ENCODE measurements at regions not wholly inside any gene's neighbourhood (a gene's known extent, or its start where the extent isn't known, plus 50 kb on each side); places are given as distances from the start of the nearest gene placed in this dataset.
A peak's percentile ranks its signal among the peaks of the same experiment; 100 is the strongest.

DNA sequence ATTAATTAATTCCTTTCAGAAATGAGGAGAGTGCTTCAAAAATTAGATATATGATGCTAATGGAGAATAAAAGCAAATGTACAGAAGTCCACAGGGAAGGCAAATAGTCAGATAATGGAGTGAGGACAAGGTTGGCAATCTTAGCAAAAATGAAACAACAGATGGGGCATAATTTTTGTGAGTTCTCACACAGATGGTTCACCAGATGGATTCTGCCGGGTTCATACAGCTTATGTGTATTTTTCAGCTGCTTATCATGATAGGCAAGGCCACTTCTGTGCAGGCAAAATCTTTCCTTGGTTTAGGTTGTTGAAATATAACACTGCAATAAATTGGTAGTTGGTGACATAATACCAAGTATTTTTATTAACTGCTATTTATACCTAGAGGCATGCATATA lies 1539.0 kb upstream of the IGFBP7 start:
- DNase-seq = no peak
- FAIRE-seq = no peak
- Histone ChIP-seq H3K4me1 (ENCODE audit: control insufficient read depth in 2 of 3, insufficient read depth in 2 of 3, low read depth in 1 of 3, low read length in 3 of 3) (no peaks in the 10 kb centered on the region), H3K27ac (ENCODE audit: low read depth in 2 of 2, low read length in 2 of 2) (no peak overlapping the region), H3K27me3 (ENCODE audit: control insufficient read depth, insufficient read depth, low read length) (no peaks in the 10 kb centered on the region), H3K4me3 (ENCODE audit: low read length in 3 of 3) (no peak overlapping the region), H3K9me3 (ENCODE audit: control insufficient read depth in 2 of 3, insufficient read depth in 1 of 3, low read length in 3 of 3) (no peaks in the 10 kb centered on the region), H3K36me3 (ENCODE audit: control insufficient read depth in 2 of 3, insufficient read depth in 3 of 3, low read length in 3 of 3) (no peaks in the 10 kb centered on the region), H3K9ac (ENCODE audit: low read length in 3 of 3) (no peak overlapping the region)
- intact Hi-C loops (cut with DNase I) = no loop called here
- TF ChIP-seq, protein P1, sequence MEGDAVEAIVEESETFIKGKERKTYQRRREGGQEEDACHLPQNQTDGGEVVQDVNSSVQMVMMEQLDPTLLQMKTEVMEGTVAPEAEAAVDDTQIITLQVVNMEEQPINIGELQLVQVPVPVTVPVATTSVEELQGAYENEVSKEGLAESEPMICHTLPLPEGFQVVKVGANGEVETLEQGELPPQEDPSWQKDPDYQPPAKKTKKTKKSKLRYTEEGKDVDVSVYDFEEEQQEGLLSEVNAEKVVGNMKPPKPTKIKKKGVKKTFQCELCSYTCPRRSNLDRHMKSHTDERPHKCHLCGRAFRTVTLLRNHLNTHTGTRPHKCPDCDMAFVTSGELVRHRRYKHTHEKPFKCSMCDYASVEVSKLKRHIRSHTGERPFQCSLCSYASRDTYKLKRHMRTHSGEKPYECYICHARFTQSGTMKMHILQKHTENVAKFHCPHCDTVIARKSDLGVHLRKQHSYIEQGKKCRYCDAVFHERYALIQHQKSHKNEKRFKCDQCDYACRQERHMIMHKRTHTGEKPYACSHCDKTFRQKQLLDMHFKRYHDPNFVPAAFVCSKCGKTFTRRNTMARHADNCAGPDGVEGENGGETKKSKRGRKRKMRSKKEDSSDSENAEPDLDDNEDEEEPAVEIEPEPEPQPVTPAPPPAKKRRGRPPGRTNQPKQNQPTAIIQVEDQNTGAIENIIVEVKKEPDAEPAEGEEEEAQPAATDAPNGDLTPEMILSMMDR (IDR thresholded peaks at IDR 0.05; ENCODE audit: borderline replicate concordance, extremely low read depth, insufficient read depth) = no peak

DNA sequence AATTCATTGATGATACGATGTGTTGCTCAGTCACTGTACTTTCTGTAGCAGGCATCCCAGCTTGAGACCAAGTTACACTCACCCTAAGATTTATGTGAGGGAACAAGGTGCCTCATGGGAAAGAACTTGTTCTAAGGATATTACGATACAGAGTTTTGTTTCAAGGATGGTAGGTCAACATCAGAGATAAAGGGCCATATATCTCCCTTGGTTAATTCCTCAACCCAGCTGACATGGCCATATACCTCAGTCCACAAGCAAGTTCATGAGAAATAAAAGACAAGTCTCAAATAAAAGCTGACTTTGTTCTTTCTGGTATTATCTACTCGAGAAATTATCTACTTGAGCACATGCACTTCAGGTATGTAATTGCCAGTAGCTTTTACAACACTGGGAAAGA lies 1535.9 kb upstream of the IGFBP7 start:
- H3K4me1 ChIP-seq (ENCODE audit: control insufficient read depth in 2 of 3, insufficient read depth in 2 of 3, low read depth in 1 of 3, low read length in 3 of 3) = no peaks in the 10 kb centered on the region
- no peaks in the 10 kb centered on the region for H3K27me3 ChIP-seq (ENCODE audit: control insufficient read depth, insufficient read depth, low read length)
- H3K9ac ChIP-seq (ENCODE audit: low read length in 3 of 3) = no peak overlapping the region
- FAIRE-seq (no peak), DNase-seq (peak in 2 of 5 donors; percentile 1 to 7)
- H3K4me3 ChIP-seq (ENCODE audit: low read length in 3 of 3) = no peak overlapping the region
- H3K27ac ChIP-seq (ENCODE audit: low read depth in 2 of 2, low read length in 2 of 2) = no peak overlapping the region
- TF ChIP-seq, protein P1 (IDR thresholded peaks at IDR 0.05; ENCODE audit: borderline replicate concordance, extremely low read depth, insufficient read depth) = no peak
- intact Hi-C loops (cut with DNase I) = no loop called here
- H3K9me3 ChIP-seq (ENCODE audit: control insufficient read depth in 2 of 3, insufficient read depth in 1 of 3, low read length in 3 of 3) = no peaks in the 10 kb centered on the region
- H3K36me3 ChIP-seq (ENCODE audit: control insufficient read depth in 2 of 3, insufficient read depth in 3 of 3, low read length in 3 of 3) = no peaks in the 10 kb centered on the region

DNA sequence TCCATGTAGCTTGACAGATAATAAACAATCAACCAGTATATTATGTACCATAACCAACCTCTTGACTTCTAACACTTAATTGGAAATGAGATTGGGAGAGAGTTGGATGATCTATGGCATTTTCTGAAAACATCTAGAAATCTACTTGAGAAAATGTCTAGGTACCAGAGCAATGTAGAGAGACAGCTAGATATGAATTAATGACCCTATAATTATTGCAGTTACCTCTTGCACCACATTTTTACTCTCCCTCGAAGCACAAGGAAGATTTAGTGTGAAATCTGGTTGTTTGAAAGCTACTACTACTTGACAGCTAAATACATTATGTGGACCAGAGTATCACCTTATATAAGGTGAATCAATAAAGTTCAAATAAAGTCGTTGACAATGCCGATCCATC lies 1534.4 kb upstream of the IGFBP7 start:
- no peaks in the 10 kb centered on the region for H3K4me1 ChIP-seq (ENCODE audit: control insufficient read depth in 2 of 3, insufficient read depth in 2 of 3, low read depth in 1 of 3, low read length in 3 of 3)
- H3K9me3 ChIP-seq (ENCODE audit: control insufficient read depth in 2 of 3, insufficient read depth in 1 of 3, low read length in 3 of 3) = no peaks in the 10 kb centered on the region
- no peak for DNase-seq
- H3K27me3 ChIP-seq (ENCODE audit: control insufficient read depth, insufficient read depth, low read length) = no peaks in the 10 kb centered on the region
- no peak overlapping the region for H3K4me3 ChIP-seq (ENCODE audit: low read length in 3 of 3)
- no peak for FAIRE-seq
- TF ChIP-seq, protein P1 (IDR thresholded peaks at IDR 0.05; ENCODE audit: borderline replicate concordance, extremely low read depth, insufficient read depth) = no peak
- no peak overlapping the region for H3K9ac ChIP-seq (ENCODE audit: low read length in 3 of 3)
- intact Hi-C loops (cut with DNase I) = no loop called here
- no peak overlapping the region for H3K27ac ChIP-seq (ENCODE audit: low read depth in 2 of 2, low read length in 2 of 2)
- H3K36me3 ChIP-seq (ENCODE audit: control insufficient read depth in 2 of 3, insufficient read depth in 3 of 3, low read length in 3 of 3) = no peaks in the 10 kb centered on the region

DNA sequence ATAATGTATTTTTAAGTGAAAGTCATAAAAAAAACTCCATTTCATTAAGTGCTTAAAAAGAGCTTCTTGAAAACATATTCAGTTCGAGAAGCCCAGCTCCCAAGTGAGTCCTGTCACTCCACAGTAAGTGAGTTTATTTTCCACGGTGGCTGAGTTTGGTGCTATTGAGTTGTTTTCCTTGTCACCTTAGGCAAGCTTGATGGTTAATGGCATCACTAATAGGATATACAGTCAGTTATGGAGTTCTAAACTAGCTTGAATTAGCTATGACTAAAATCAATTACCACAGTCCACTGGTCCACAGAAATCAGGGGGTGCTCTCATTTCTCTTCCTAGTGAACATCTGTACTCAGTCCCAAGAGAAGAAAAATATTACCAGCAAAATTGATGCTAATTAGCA lies 1526.2 kb upstream of the IGFBP7 start:
- TF ChIP-seq, protein P1 (IDR thresholded peaks at IDR 0.05; ENCODE audit: borderline replicate concordance, extremely low read depth, insufficient read depth) = no peak
- Histone ChIP-seq H3K4me1 (ENCODE audit: control insufficient read depth in 2 of 3, insufficient read depth in 2 of 3, low read depth in 1 of 3, low read length in 3 of 3) (no peaks in the 10 kb centered on the region), H3K9me3 (ENCODE audit: control insufficient read depth in 2 of 3, insufficient read depth in 1 of 3, low read length in 3 of 3) (no peaks in the 10 kb centered on the region), H3K36me3 (ENCODE audit: control insufficient read depth in 2 of 3, insufficient read depth in 3 of 3, low read length in 3 of 3) (no peaks in the 10 kb centered on the region), H3K9ac (ENCODE audit: low read length in 3 of 3) (no peak overlapping the region), H3K4me3 (ENCODE audit: low read length in 3 of 3) (no peak overlapping the region), H3K27me3 (ENCODE audit: control insufficient read depth, insufficient read depth, low read length) (no peaks in the 10 kb centered on the region), H3K27ac (ENCODE audit: low read depth in 2 of 2, low read length in 2 of 2) (no peak overlapping the region)
- FAIRE-seq (no peak), DNase-seq (no peak)
- intact Hi-C loops (cut with DNase I) = no loop called here

All from kidney (tissue), 13 donors.